ENCODE measurements at regions not wholly inside any gene's neighbourhood (a gene's known extent, or its start where the extent isn't known, plus 50 kb on each side); places are given as distances from the start of the nearest gene placed in this dataset.

DNA sequence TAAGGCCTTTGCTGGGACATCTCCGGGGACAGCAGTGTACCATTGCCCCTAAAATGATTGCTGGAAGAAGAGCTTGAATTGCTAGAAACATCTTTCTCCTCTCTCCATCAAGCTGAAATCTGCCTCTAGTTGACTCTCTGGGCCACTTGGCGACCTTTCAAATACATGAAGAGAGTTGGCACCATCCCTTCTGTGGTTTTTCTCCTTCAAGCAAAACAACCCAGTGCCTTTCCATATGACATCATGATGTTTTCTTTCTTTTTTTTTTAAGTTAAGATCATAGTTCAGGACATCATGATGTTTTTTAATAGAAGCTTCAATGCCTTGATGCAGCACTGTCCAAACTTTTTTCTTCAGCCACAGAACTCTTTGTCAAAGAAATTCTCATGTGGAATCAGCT, 144.0 kb upstream of the PTPRG start:
- Histone ChIP-seq H3K4me2 (ENCODE audit: low read length) (no peak overlapping the region), H3K9me2 (ENCODE audit: low read depth, low read length) (no peaks in the 10 kb centered on the region), H3K4me1 (ENCODE audit: insufficient read depth, low read length, severe bottlenecking) (no peaks in the 10 kb centered on the region), H3K36me3 (ENCODE audit: insufficient read depth, low read length) (no peaks in the 10 kb centered on the region), H3K27me3 (ENCODE audit: insufficient read depth, low read length) (no peaks in the 10 kb centered on the region), H3K9ac (ENCODE audit: low read length) (no peak overlapping the region), H3K79me2 (ENCODE audit: insufficient read depth, low read length) (no peaks in the 10 kb centered on the region), H3K4me3 (ENCODE audit: low read depth, low read length, poor library complexity, severe bottlenecking) (no peak overlapping the region), H3K9me3 (ENCODE audit: low read length) (no peaks in the 10 kb centered on the region), H3F3A (ENCODE audit: insufficient read depth, low read length) (no peaks in the 10 kb centered on the region), H3K27ac (ENCODE audit: low read depth, low read length, poor library complexity, severe bottlenecking) (no peak overlapping the region), H4K20me1 (ENCODE audit: insufficient read depth, low read length) (no peaks in the 10 kb centered on the region), H2AFZ (ENCODE audit: low read length) (no peak overlapping the region)
- TF ChIP-seq, protein P1, sequence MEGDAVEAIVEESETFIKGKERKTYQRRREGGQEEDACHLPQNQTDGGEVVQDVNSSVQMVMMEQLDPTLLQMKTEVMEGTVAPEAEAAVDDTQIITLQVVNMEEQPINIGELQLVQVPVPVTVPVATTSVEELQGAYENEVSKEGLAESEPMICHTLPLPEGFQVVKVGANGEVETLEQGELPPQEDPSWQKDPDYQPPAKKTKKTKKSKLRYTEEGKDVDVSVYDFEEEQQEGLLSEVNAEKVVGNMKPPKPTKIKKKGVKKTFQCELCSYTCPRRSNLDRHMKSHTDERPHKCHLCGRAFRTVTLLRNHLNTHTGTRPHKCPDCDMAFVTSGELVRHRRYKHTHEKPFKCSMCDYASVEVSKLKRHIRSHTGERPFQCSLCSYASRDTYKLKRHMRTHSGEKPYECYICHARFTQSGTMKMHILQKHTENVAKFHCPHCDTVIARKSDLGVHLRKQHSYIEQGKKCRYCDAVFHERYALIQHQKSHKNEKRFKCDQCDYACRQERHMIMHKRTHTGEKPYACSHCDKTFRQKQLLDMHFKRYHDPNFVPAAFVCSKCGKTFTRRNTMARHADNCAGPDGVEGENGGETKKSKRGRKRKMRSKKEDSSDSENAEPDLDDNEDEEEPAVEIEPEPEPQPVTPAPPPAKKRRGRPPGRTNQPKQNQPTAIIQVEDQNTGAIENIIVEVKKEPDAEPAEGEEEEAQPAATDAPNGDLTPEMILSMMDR (IDR thresholded peaks at IDR 0.05; ENCODE audit: low read length): no peak
- no peak for TF ChIP-seq EZH2 (IDR thresholded peaks at IDR 0.05; ENCODE audit: borderline replicate concordance, low read length)

DNA sequence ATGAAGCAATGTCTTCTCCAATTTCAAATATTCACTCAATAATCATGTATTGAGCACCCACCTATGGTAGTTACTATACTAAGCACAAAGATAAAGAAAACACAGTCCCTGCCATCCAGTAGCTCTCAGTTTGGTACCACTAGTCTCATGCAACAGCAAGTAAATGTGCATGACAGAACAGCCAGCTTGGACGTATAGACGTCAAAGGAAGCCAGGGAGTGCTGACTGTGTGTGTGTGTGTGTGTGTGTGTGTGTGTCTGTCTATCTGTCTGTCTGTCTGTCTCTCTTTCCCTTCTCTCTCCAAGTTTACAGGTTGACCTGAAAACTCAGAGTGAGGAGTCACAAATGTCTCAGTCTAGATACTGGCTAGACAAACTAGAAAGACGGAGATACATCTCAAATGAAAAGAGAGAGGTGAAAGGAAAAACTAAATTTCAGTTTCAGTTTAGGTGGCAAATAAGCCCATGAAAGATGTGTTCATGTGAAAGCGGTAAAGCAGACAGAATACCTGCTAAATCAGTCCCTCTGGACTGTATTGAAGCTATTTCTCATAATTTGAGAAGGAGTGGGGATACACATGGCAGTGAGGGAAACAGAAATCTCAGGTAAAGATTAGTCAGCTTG, 141.1 kb upstream of the PTPRG start:
- Histone ChIP-seq H3K4me1 (ENCODE audit: insufficient read depth, low read length, severe bottlenecking) (no peaks in the 10 kb centered on the region), H3K27me3 (ENCODE audit: insufficient read depth, low read length) (no peaks in the 10 kb centered on the region), H3K9me3 (ENCODE audit: low read length) (no peaks in the 10 kb centered on the region), H3K27ac (ENCODE audit: low read depth, low read length, poor library complexity, severe bottlenecking) (no peak overlapping the region), H3K4me2 (ENCODE audit: low read length) (no peak overlapping the region), H3F3A (ENCODE audit: insufficient read depth, low read length) (no peaks in the 10 kb centered on the region), H3K9me2 (ENCODE audit: low read depth, low read length) (no peaks in the 10 kb centered on the region), H3K4me3 (ENCODE audit: low read depth, low read length, poor library complexity, severe bottlenecking) (no peak overlapping the region), H2AFZ (ENCODE audit: low read length) (no peak overlapping the region), H3K9ac (ENCODE audit: low read length) (no peak overlapping the region), H3K79me2 (ENCODE audit: insufficient read depth, low read length) (no peaks in the 10 kb centered on the region), H4K20me1 (ENCODE audit: insufficient read depth, low read length) (no peaks in the 10 kb centered on the region), H3K36me3 (ENCODE audit: insufficient read depth, low read length) (no peaks in the 10 kb centered on the region)
- no peak for TF ChIP-seq EZH2 (IDR thresholded peaks at IDR 0.05; ENCODE audit: borderline replicate concordance, low read length)
- TF ChIP-seq, protein P1 (IDR thresholded peaks at IDR 0.05; ENCODE audit: low read length): no peak

DNA sequence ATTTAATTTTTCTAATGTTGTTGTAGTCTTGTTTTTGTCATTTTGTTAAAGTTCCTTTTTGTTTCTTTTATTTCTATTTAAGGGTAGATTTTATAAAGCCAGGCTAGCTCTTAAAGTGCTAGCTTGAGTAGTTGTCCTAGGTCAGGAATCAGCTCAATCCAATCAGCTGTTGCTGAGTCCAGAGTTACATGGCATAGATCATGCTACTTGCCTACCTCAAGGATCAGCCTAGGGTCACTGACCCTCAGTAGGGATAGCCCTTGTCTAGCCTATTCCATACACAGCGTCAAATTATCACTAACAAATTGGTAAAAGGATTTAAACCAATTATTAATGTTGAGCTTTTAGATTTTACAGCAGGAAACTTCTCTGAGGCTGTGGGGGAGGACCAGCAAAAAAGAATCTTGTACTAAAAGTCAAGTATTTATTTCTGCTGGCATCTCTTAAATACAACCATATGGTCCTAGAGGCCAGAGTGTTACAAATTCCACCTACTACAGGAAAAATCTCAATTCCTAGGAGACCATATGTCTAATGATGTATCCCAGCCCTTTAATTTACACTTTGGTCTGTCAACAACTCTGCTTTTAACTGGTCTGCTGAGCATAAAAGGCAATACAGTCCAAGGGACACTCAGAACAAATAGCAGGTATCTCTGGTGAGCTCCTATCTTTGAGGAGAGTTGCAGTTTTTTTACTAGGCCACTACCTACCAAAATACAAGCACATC, 138.3 kb upstream of the PTPRG start:
- no peak overlapping the region for H3K4me2 ChIP-seq (ENCODE audit: low read length)
- no peak overlapping the region for H3K27ac ChIP-seq (ENCODE audit: low read depth, low read length, poor library complexity, severe bottlenecking)
- H3K4me1 ChIP-seq (ENCODE audit: insufficient read depth, low read length, severe bottlenecking): no peaks in the 10 kb centered on the region
- H3K4me3 ChIP-seq (ENCODE audit: low read depth, low read length, poor library complexity, severe bottlenecking): no peak overlapping the region
- no peaks in the 10 kb centered on the region for H3K79me2 ChIP-seq (ENCODE audit: insufficient read depth, low read length)
- H4K20me1 ChIP-seq (ENCODE audit: insufficient read depth, low read length): no peaks in the 10 kb centered on the region
- no peaks in the 10 kb centered on the region for H3K9me3 ChIP-seq (ENCODE audit: low read length)
- no peaks in the 10 kb centered on the region for H3K36me3 ChIP-seq (ENCODE audit: insufficient read depth, low read length)
- H3K27me3 ChIP-seq (ENCODE audit: insufficient read depth, low read length): no peaks in the 10 kb centered on the region
- H2AFZ ChIP-seq (ENCODE audit: low read length): no peak overlapping the region
- no peaks in the 10 kb centered on the region for H3K9me2 ChIP-seq (ENCODE audit: low read depth, low read length)
- H3F3A ChIP-seq (ENCODE audit: insufficient read depth, low read length): no peaks in the 10 kb centered on the region
- no peak overlapping the region for H3K9ac ChIP-seq (ENCODE audit: low read length)
- TF ChIP-seq, protein P1 (IDR thresholded peaks at IDR 0.05; ENCODE audit: low read length): no peak
- TF ChIP-seq EZH2 (IDR thresholded peaks at IDR 0.05; ENCODE audit: borderline replicate concordance, low read length): no peak

All from OCI-LY1 (cell line).